ENCODE measurements at regions not wholly inside any gene's neighbourhood (a gene's known extent, or its start where the extent isn't known, plus 50 kb on each side); places are given as distances from the start of the nearest gene placed in this dataset.
"Not testable (repeated sequence)": the region's sequence is repeated elsewhere in the genome, so short reads cannot be mapped to it uniquely, and the experiment has no call there.

DNA sequence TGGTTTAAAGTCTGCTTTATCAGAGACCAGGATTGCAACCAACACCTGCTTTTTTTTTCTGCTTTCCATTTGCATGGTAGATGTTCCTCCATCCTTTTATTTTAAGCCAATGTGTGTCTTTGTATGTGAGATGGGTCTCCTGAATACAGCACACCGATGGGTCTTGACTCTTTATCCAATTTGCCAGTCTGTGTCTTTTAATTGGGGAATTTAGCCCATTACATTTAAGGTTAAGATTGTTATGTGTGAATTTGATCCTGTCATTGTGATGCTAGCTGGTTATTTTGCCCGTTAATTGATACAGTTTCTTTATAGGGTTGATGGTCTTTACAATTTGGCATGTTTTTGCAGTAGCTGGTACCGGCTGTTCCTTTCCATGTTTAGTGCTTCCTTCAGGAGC, 128.4 kb downstream of the ADCYAP1 start:
- TF ChIP-seq POLR2A (IDR thresholded peaks at IDR 0.05; ENCODE audit: borderline replicate concordance, extremely low read depth, insufficient read depth, insufficient read length); EZH2phosphoT487 (IDR thresholded peaks at IDR 0.05; ENCODE audit: borderline replicate concordance): not testable (repeated sequence)
